Suprapubic skin (tissue), 4 donors: ENCODE measurements at regions not wholly inside any gene's neighbourhood (a gene's known extent, or its start where the extent isn't known, plus 50 kb on each side); places are given as distances from the start of the nearest gene placed in this dataset.

Source experiments
- DNase-seq, 2 donors: peaks; one replicate each; pipeline ENCODE4 v3.0.0-alpha.2; 2019; ENCODE audit warnings: low spot score in 2 of 2
- H3K27ac ChIP-seq: fragments of 200-600 bp; sonication (generic); one replicate; pipeline ENCODE4 v1.5.1; 2019
- H3K27me3 ChIP-seq: fragments of 200-600 bp; sonication (generic); one replicate; pipeline ENCODE4 v1.5.1; 2019
- H3K36me3 ChIP-seq: fragments of 200-600 bp; sonication (generic); one replicate; pipeline ENCODE4 v1.5.1; 2019
- H3K4me1 ChIP-seq: fragments of 200-600 bp; sonication (generic); one replicate; pipeline ENCODE4 v1.5.1; 2019
- H3K4me3 ChIP-seq: fragments of 200-600 bp; sonication (generic); one replicate; pipeline ENCODE4 v1.5.1; 2019; ENCODE audit warnings: mild to moderate bottlenecking
- H3K9me3 ChIP-seq: fragments of 200-600 bp; sonication (generic); one replicate; pipeline ENCODE4 v1.5.1; 2019
- EP300 ChIP-seq: sonication (generic); formaldehyde crosslinking; IDR thresholded peaks from one replicate; pipeline ENCODE4 v1.6.1; 2017; ENCODE audit warnings: antibody characterized with exemption
- POLR2A ChIP-seq, 2 donors: fragments of 450-650 bp; IDR thresholded peaks; one replicate each; pipeline ENCODE4 v1.6.1; 2017; ENCODE audit warnings: antibody characterized with exemption in 2 of 2, mild to moderate bottlenecking in 2 of 2, moderate library complexity in 2 of 2
- POLR2AphosphoS5 ChIP-seq, 3 donors: sonication (generic); formaldehyde crosslinking; IDR thresholded peaks; one replicate each; pipeline ENCODE4 v1.6.1; 2017; ENCODE audit warnings: antibody characterized with exemption in 3 of 3
- WGBS: methylation state at CpG from one replicate; pipeline ENCODE4 v1.1.5; 2018; 5-methylcytosine and 5-hydroxymethylcytosine counted together
- TF ChIP-seq, protein P1 (sequence below), 2 donors: fragments of 200-600 bp in 1 of 2; fragments of 450-650 bp in 1 of 2; sonication (generic) in 1 of 2; IDR thresholded peaks; one replicate each; pipeline ENCODE4 v1.5.1; 2016 to 2019; ENCODE audit warnings: antibody characterized with exemption in 2 of 2, mild to moderate bottlenecking in 1 of 2, moderate library complexity in 1 of 2

DNA sequence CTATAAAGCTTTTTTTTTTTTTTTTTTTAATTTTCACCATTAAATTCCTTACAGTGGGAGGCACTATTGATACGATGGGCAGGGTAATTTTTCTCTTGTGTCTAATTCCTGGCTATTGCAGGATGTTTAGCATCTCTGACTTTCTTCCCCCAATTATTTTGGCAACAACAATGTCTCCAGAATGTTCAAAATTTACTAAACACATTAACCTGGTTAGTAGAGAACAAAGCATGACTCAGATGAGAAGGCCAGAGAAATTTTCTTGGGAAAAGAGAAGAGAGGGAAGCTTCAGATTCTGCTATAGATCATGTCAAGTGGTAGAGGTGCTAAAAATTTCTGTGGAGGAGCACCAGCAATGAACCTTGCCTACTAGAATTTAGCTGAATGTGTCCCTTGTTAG is 171.5 kb upstream of the PRICKLE1 start:
- Histone ChIP-seq H3K4me1 (peaks cover 24% of the 10 kb centered on the region), H3K4me3 (no peak overlapping the region), H3K36me3 (no peaks in the 10 kb centered on the region), H3K27ac (no peak overlapping the region), H3K27me3 (no peaks in the 10 kb centered on the region), H3K9me3 (no peaks in the 10 kb centered on the region)
- DNase-seq: no peak
- 92% methylated on average over 1 of the region's 1 CpG for WGBS
- TF ChIP-seq POLR2AphosphoS5 (IDR thresholded peaks at IDR 0.05) (no peak), EP300 (no peak)

DNA sequence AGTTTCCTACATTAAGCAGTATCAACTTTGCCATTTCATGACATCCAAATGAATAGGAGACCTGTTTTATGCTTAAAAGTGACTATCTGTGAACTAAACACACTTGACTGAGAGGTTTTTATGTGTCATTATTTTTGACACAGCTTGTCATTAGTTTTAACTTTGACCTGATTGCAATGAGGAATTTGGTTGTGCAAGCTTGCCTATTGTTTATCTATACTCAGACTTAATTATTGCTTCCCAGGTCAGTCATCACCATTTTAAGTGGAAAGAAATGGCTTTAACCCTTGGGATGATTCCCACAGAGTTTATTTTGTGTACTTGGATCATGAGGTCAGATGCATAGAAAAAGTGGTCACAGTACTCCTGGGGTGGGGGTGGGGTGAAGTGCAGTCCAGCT is 171.0 kb upstream of the PRICKLE1 start:
- no peaks in the 10 kb centered on the region for H3K36me3 ChIP-seq
- no peaks in the 10 kb centered on the region for H3K27me3 ChIP-seq
- TF ChIP-seq EP300 (no peak), POLR2A (IDR thresholded peaks at IDR 0.05) (no peak), POLR2AphosphoS5 (IDR thresholded peaks at IDR 0.05) (no peak)
- TF ChIP-seq, protein P1, sequence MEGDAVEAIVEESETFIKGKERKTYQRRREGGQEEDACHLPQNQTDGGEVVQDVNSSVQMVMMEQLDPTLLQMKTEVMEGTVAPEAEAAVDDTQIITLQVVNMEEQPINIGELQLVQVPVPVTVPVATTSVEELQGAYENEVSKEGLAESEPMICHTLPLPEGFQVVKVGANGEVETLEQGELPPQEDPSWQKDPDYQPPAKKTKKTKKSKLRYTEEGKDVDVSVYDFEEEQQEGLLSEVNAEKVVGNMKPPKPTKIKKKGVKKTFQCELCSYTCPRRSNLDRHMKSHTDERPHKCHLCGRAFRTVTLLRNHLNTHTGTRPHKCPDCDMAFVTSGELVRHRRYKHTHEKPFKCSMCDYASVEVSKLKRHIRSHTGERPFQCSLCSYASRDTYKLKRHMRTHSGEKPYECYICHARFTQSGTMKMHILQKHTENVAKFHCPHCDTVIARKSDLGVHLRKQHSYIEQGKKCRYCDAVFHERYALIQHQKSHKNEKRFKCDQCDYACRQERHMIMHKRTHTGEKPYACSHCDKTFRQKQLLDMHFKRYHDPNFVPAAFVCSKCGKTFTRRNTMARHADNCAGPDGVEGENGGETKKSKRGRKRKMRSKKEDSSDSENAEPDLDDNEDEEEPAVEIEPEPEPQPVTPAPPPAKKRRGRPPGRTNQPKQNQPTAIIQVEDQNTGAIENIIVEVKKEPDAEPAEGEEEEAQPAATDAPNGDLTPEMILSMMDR (IDR thresholded peaks at IDR 0.05): no peak
- H3K9me3 ChIP-seq: no peaks in the 10 kb centered on the region
- DNase-seq: no peak
- peaks cover 24% of the 10 kb centered on the region for H3K4me1 ChIP-seq
- H3K4me3 ChIP-seq: no peak overlapping the region
- peak overlapping the region; percentile 18 for H3K27ac ChIP-seq

DNA sequence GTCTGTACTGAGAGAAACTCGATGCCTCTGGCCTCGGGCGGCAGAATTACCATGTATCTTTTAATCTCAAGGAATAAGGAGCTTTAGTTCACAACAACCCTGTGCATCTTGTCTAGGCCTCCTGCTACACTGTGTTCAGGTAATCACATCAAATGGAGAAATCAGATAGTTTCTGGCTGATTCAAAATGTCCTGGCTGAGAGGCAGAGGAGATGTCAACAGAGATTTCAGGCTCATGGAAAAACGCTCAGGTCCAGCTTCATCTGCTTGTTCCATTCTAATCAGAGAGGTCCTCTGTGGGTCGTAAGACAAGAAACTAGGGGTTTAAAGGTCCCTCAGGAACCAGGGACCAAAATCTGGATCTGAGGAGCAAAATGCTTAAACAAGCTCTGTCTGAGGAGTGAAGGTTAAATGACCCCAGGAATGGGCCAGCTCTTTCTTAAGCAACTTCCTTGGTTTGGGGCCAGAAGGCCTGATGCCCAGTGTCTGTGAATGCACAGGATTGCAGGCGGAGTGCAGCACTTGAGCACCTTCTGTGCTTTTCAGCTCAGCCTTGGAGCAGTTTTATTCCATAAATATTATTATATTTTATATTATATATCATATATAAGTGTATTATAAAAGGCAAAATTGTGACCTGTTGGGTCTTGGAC is 170.2 kb upstream of the PRICKLE1 start:
- H3K9me3 ChIP-seq: no peaks in the 10 kb centered on the region
- no peaks in the 10 kb centered on the region for H3K27me3 ChIP-seq
- WGBS: 67% methylated on average over 6 of the region's 6 CpGs
- H3K4me3 ChIP-seq: no peak overlapping the region
- H3K36me3 ChIP-seq: no peaks in the 10 kb centered on the region
- peak overlapping the region; percentile 62 for H3K27ac ChIP-seq
- peak; percentile 84 for DNase-seq
- peaks cover 24% of the 10 kb centered on the region for H3K4me1 ChIP-seq
- TF ChIP-seq EP300 (no peak), POLR2AphosphoS5 (IDR thresholded peaks at IDR 0.05) (no peak), POLR2A (IDR thresholded peaks at IDR 0.05) (no peak)
- TF ChIP-seq, protein P1 (IDR thresholded peaks at IDR 0.05): no peak

DNA sequence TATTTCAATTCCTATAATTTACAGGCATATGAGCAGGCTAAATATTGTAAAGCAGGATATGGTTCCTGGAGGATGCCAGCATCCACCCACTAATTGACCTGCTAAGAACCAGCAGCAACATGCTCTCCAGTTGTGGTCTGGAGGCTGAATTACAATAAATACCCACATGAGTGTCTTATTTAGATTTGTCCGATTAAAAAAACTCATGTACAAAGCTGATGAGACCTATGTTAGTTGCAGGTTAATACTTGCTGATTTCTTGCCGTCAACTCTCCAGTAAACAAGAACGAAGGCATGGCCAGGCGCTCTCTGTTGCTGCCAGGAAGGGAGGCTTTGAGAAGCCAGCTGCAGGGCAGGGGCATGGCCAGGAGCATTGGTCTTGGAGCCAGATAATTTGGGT is 169.3 kb upstream of the PRICKLE1 start:
- no peaks in the 10 kb centered on the region for H3K27me3 ChIP-seq
- H3K27ac ChIP-seq: peak overlapping the region; percentile 62
- peaks cover 24% of the 10 kb centered on the region for H3K4me1 ChIP-seq
- 68% methylated on average over 4 of the region's 4 CpGs for WGBS
- H3K4me3 ChIP-seq: no peak overlapping the region
- H3K9me3 ChIP-seq: no peaks in the 10 kb centered on the region
- TF ChIP-seq, protein P1 (IDR thresholded peaks at IDR 0.05): no peak
- TF ChIP-seq POLR2AphosphoS5 (IDR thresholded peaks at IDR 0.05) (no peak), EP300 (no peak)
- no peaks in the 10 kb centered on the region for H3K36me3 ChIP-seq
- no peak for DNase-seq

DNA sequence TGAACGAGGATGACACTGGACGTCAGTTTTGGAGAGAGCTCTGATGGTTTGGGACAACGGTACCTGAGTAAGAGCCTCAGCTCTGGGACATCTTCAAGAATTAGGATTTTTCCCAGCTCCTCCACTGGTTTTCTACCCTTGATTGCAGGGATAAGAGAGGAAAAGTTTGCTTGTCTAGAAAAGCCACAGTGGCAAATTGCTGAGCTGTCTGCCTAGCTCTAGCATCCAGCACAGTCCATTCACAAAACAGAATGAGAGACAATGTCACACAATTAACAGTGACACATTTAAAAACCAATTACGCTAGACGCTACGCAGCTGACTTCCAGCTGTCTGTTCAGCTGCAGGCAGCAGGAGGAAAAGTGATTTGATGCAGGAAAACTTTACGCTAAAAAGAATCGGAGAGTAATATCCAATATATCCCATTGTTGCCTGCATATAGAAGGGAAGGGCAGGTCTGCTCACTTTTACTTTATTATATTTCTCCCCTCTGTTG is 168.1 kb upstream of the PRICKLE1 start:
- H3K4me3 ChIP-seq: no peak overlapping the region
- peaks cover 24% of the 10 kb centered on the region for H3K4me1 ChIP-seq
- no peak for DNase-seq
- H3K9me3 ChIP-seq: no peaks in the 10 kb centered on the region
- no peaks in the 10 kb centered on the region for H3K27me3 ChIP-seq
- TF ChIP-seq POLR2AphosphoS5 (IDR thresholded peaks at IDR 0.05) (no peak), POLR2A (IDR thresholded peaks at IDR 0.05) (no peak), EP300 (no peak)
- TF ChIP-seq, protein P1 (IDR thresholded peaks at IDR 0.05): no peak
- 68% methylated on average over 8 of the region's 8 CpGs for WGBS
- peak overlapping the region; percentile 56 for H3K27ac ChIP-seq
- no peaks in the 10 kb centered on the region for H3K36me3 ChIP-seq
